IMR-90 (cell line): ENCODE measurements at regions not wholly inside any gene's neighbourhood (a gene's known extent, or its start where the extent isn't known, plus 50 kb on each side); places are given as distances from the start of the nearest gene placed in this dataset.

Source experiments
- ATAC-seq: fragments of 200-7000 bp; cut with Tn5 transposase; 2 replicates; pipeline ENCODE4 v1.9.1; 2020; ENCODE audit warnings: low read depth, mild to moderate bottlenecking, moderate library complexity
- BruUV-seq: library from RNA; stranded (reverse); fragments of 400-500 nt; replicated peaks from 2 replicates; lab custom pipeline; 2021; lab: Mats Ljungman, UMichigan
- CTCF ChIA-PET: fragments of 300-600 bp; formaldehyde crosslinking; extraction: SDS; loops from one replicate; lab custom pipeline; 2021; ENCODE audit warnings: antibody characterized with exemption; lab: Yijun Ruan, JAX
- POLR2A ChIA-PET: fragments of 300-600 bp; sonication (Branson Sonifier 250); formaldehyde crosslinking; loops from one replicate; lab custom pipeline; 2022; ENCODE audit warnings: antibody characterized with exemption; ENCODE audit not compliant: unreplicated experiment; lab: Charles Lee
- DNase-seq: peaks from one replicate; pipeline ENCODE4 v3.0.0; 2013
- H2AFZ ChIP-seq: replicated peaks from 2 replicates; pipeline ENCODE3; 2013; ENCODE audit warnings: low read length, mild to moderate bottlenecking; ENCODE audit not compliant: poor library complexity
- H2AK5ac ChIP-seq: 2 replicates; pipeline ENCODE4 v1.6.1; 2013; ENCODE audit warnings: low read depth, low read length, inconsistent platforms
- H2AK9ac ChIP-seq: replicated peaks from 2 replicates; pipeline ENCODE3; 2013; ENCODE audit warnings: mild to moderate bottlenecking, low read depth, low read length, moderate library complexity; ENCODE audit not compliant: poor library complexity
- H2BK120ac ChIP-seq: 2 replicates; pipeline ENCODE4 v1.6.1; 2013; ENCODE audit warnings: low read depth, low read length, inconsistent platforms
- H2BK15ac ChIP-seq: 3 replicates; pipeline ENCODE4 v1.6.1; 2013; ENCODE audit warnings: low read depth, low read length, inconsistent platforms
- H2BK20ac ChIP-seq: 2 replicates; pipeline ENCODE4 v1.6.1; 2013; ENCODE audit warnings: low read depth, mild to moderate bottlenecking, inconsistent platforms, low read length, moderate library complexity
- H2BK5ac ChIP-seq: 2 replicates; pipeline ENCODE4 v1.6.1; 2013; ENCODE audit warnings: mild to moderate bottlenecking, low read depth, low read length, inconsistent platforms; ENCODE audit not compliant: poor library complexity, severe bottlenecking
- H3K14ac ChIP-seq: replicated peaks from 2 replicates; pipeline ENCODE4 v1.6.1; 2013; ENCODE audit warnings: low read depth, low read length, inconsistent platforms
- H3K18ac ChIP-seq: 2 replicates; pipeline ENCODE4 v1.6.1; 2013; ENCODE audit warnings: low read depth, low read length, control low read depth
- H3K23ac ChIP-seq: 2 replicates; pipeline ENCODE4 v1.6.1; 2013; ENCODE audit warnings: low read depth, low read length, inconsistent platforms
- H3K27ac ChIP-seq: 2 replicates; pipeline ENCODE4 v1.5.1; 2013; ENCODE audit warnings: mild to moderate bottlenecking, control low read depth, low read length; ENCODE audit not compliant: insufficient read depth
- H3K27me3 ChIP-seq: 2 replicates; pipeline ENCODE4 v1.6.1; 2013; ENCODE audit warnings: low read length; ENCODE audit not compliant: control insufficient read depth, insufficient read depth
- H3K36me3 ChIP-seq: 2 replicates; pipeline ENCODE4 v1.6.1; 2013; ENCODE audit warnings: low read length, mixed read lengths; ENCODE audit not compliant: control insufficient read depth, insufficient read depth
- H3K4ac ChIP-seq: 2 replicates; pipeline ENCODE4 v1.6.1; 2013; ENCODE audit warnings: low read depth, low read length, inconsistent platforms
- H3K4me1 ChIP-seq: 2 replicates; pipeline ENCODE4 v1.6.1; 2013; ENCODE audit warnings: low read length, mixed read lengths; ENCODE audit not compliant: control insufficient read depth, insufficient read depth
- H3K4me2 ChIP-seq: 2 replicates; pipeline ENCODE4 v1.6.1; 2013; ENCODE audit warnings: low read depth, mild to moderate bottlenecking, control low read depth, low read length, moderate library complexity
- H3K4me3 ChIP-seq: 2 replicates; pipeline ENCODE4 v1.5.1; 2013; ENCODE audit warnings: low read depth, mild to moderate bottlenecking, control low read depth, low read length, moderate library complexity; ENCODE audit not compliant: insufficient read depth
- H3K56ac ChIP-seq: 2 replicates; pipeline ENCODE4 v1.6.1; 2013; ENCODE audit warnings: low read length, inconsistent platforms; ENCODE audit not compliant: insufficient read depth; ENCODE audit errors: extremely low read depth
- H3K79me1 ChIP-seq, 2 experiments: 2 replicates each; pipeline ENCODE4 v1.6.1; 2013; ENCODE audit warnings: low read length in 2 of 2, inconsistent platforms in 1 of 2, low read depth in 1 of 2
- H3K9ac ChIP-seq: 2 replicates; pipeline ENCODE4 v1.6.1; 2013; ENCODE audit warnings: low read depth, low read length, control low read depth
- H3K9me1 ChIP-seq: 2 replicates; pipeline ENCODE4 v1.6.1; 2013; ENCODE audit warnings: low read length, inconsistent platforms; ENCODE audit not compliant: insufficient read depth
- H3K9me3 ChIP-seq: 2 replicates; pipeline ENCODE4 v1.6.1; 2013; ENCODE audit warnings: low read length; ENCODE audit not compliant: control insufficient read depth, insufficient read depth
- H4K20me1 ChIP-seq: 2 replicates; pipeline ENCODE4 v1.6.1; 2013; ENCODE audit warnings: low read length, inconsistent platforms; ENCODE audit not compliant: insufficient read depth
- H4K5ac ChIP-seq: 2 replicates; pipeline ENCODE4 v1.6.1; 2013; ENCODE audit warnings: mild to moderate bottlenecking, low read depth, low read length, control low read depth
- H4K8ac ChIP-seq, 2 experiments: 2 replicates each; pipeline ENCODE4 v1.6.1; 2013; ENCODE audit warnings: low read depth in 2 of 2, low read length in 2 of 2, control low read depth in 1 of 2, inconsistent platforms in 1 of 2
- H4K91ac ChIP-seq: 2 replicates; pipeline ENCODE4 v1.6.1; 2013; ENCODE audit warnings: low read depth, low read length, inconsistent platforms; ENCODE audit not compliant: insufficient read depth
- MAZ ChIP-seq: IDR thresholded peaks from 2 replicates; pipeline ENCODE4 v1.6.1; 2012; ENCODE audit warnings: low read depth, mild to moderate bottlenecking, low read length, improper control_type of control experiment, moderate library complexity, borderline replicate concordance
- RAD21 ChIP-seq: IDR thresholded peaks from 2 replicates; pipeline ENCODE4 v1.6.1; 2012; ENCODE audit warnings: low read length, improper control_type of control experiment
- SMC3 ChIP-seq: fragments of 150-350 bp; IDR thresholded peaks from 2 replicates; pipeline ENCODE4 v1.6.1; 2016; ENCODE audit warnings: low read depth, mild to moderate bottlenecking, antibody characterized with exemption, low read length, moderate library complexity
- WGBS, 2 experiments: methylation state at CpG; one replicate each; pipeline versions ENCODE4 v1.1.5 to v1.1.7; 2013; ENCODE audit warnings: missing lambda C conversion rate in 2 of 2; ENCODE audit not compliant: insufficient read length in 1 of 2; ENCODE audit errors: extremely low coverage in 2 of 2; 5-methylcytosine and 5-hydroxymethylcytosine counted together
- dilution Hi-C: fragments of 300-500 bp; cut with HindIII; formaldehyde crosslinking; loops from one replicate; pipeline ENCODE4 v1.14.3; 2018; ENCODE audit warnings: low sequenced_read_pairs; ENCODE audit not compliant: unreplicated experiment
- in situ Hi-C: fragments of 300-500 bp; cut with MboI; formaldehyde crosslinking; loops from 3 replicates; pipeline ENCODE4 v1.14.3; 2019; ENCODE audit warnings: low sequenced_read_pairs, inconsistent platforms, mixed read lengths
- intact Hi-C: fragments of 100-400 bp; cut with micrococcal nuclease; formaldehyde crosslinking; loops from 2 replicates; pipeline ENCODE4 v1.10.0; 2022
- TF ChIP-seq, protein P1 (sequence below): conservative IDR thresholded peaks from 2 replicates; pipeline ENCODE4 v1.5.1; 2012; ENCODE audit warnings: mild to moderate bottlenecking, low read depth, low read length, improper control_type of control experiment

DNA sequence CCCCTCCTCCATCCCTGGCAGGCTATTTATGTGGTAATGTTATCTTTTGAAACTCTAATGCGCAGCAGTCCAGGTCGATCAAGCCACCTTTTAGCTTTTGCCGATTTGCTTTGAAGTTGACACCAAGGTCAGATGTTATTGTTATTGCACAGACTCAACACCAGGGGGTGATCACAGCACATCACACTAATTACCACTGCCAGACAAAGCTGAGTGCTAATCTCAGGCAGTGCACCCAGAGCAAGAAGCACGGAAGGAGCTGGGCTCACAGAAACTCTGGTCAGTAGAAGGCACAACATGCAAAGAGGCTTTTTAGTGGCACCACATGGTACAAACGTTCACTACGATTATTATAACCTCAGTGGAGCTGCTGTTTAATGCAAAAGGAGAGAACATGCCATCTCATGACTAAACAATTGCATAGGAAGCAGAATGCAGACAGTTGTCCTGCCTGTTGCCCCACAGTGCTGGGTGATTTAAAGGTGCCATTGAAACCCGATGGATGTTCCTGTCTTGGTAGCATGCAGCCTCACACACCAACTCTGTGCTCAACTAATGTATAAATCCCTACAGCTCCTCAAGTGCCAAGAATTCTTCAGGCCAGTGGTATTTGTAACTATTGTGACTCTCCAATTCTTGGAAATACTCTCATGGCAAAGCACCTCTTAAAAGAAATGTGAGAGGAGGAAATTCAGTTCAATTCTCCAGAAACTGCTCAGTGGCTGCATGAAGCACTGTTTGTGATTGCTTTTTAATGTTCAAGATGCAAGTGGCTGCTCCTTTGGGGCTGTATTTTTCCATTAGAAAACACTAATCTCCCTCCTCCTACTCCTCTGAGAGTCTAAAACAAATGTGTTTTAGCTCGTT is 353.9 kb upstream of the DDI1 start:
- H4K5ac ChIP-seq: peak overlapping the region; percentile 18; the same call in 1 of the 2 replicates
- in situ Hi-C loops: no loop called here

More for the DNA sequence above, 353.9 kb upstream of the DDI1 start:
- peak; percentile 75 for DNase-seq
- Histone ChIP-seq H3K27ac (peak overlapping the region; percentile 57; the same call in 1 of the 2 replicates), H3K9me1 (no peaks in the 10 kb centered on the region), H3K18ac (peak overlapping the region; percentile 51), H3K23ac (0 out of 2 replicates have a peak overlapping the region, but pooled peaks have one; percentile 14), H3K79me1 (no peaks in the 10 kb centered on the region), H3K56ac (no peak overlapping the region), H2AK5ac (peak overlapping the region; percentile 29; the same call in 1 of the 2 replicates), H4K20me1 (no peaks in the 10 kb centered on the region), H4K8ac (peak overlapping the region in 1 of 2 experiments; percentile 34; a peak in 1 of 4 replicates), H2BK20ac (peak overlapping the region; percentile 73), H3K4me3 (no peak overlapping the region), H3K14ac (peak overlapping the region; percentile 55), H3K36me3 (no peaks in the 10 kb centered on the region), H2AK9ac (no peak overlapping the region), H2AFZ (peak overlapping the region; percentile 55), H4K91ac (peak overlapping the region; percentile 20), H2BK15ac (no peak overlapping the region), H2BK120ac (peak overlapping the region; percentile 75), H2BK5ac (peak overlapping the region; percentile 22), H3K4me1 (peaks cover 5% of the 10 kb centered on the region), H3K4ac (peak overlapping the region; percentile 37), H3K9ac (no peak overlapping the region), H3K9me3 (no peaks in the 10 kb centered on the region), H3K4me2 (peak overlapping the region; percentile 18; the same call in 1 of the 2 replicates), H3K27me3 (no peaks in the 10 kb centered on the region)
- TF ChIP-seq, protein P1, sequence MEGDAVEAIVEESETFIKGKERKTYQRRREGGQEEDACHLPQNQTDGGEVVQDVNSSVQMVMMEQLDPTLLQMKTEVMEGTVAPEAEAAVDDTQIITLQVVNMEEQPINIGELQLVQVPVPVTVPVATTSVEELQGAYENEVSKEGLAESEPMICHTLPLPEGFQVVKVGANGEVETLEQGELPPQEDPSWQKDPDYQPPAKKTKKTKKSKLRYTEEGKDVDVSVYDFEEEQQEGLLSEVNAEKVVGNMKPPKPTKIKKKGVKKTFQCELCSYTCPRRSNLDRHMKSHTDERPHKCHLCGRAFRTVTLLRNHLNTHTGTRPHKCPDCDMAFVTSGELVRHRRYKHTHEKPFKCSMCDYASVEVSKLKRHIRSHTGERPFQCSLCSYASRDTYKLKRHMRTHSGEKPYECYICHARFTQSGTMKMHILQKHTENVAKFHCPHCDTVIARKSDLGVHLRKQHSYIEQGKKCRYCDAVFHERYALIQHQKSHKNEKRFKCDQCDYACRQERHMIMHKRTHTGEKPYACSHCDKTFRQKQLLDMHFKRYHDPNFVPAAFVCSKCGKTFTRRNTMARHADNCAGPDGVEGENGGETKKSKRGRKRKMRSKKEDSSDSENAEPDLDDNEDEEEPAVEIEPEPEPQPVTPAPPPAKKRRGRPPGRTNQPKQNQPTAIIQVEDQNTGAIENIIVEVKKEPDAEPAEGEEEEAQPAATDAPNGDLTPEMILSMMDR: peak; percentile 82
- peak; percentile 88 for TF ChIP-seq SMC3
- TF ChIP-seq RAD21: peak; percentile 86
- no peak for TF ChIP-seq MAZ
- ChIA-PET CTCF (interaction anchor here (0.6 to 1.5 kb wide), 27 partner anchors 10 to 1253 kb away, joined by 3 to 10 read pairs (median 4); no protein-coding TSS in a partner anchor), POLR2A (no interaction called here)
- no TSS peak for BruUV-seq
- dilution Hi-C loops (no loop called here), intact Hi-C loops (loop anchor here (2.0 to 5.0 kb wide), 2 partner anchors 240 to 470 kb away; no protein-coding TSS in a partner anchor)
- WGBS, 2 experiments: no CpG with 5 or more reads among the region's 8 CpGs
- peak; percentile 88 for ATAC-seq
